Right lung (tissue), 2 donors: ENCODE measurements at regions not wholly inside any gene's neighbourhood (a gene's known extent, or its start where the extent isn't known, plus 50 kb on each side); places are given as distances from the start of the nearest gene placed in this dataset.

Experiments used
- DNase-seq, 2 donors: peaks; one replicate each; pipeline ENCODE4 v3.0.0-alpha.2; 2013

GRCh38 chr22:48188231-48188721 is 1425.8 kb downstream of the TBC1D22A start:
- DNase-seq: no peak

GRCh38 chr22:48187356-48187755 is 1424.9 kb downstream of the TBC1D22A start:
- no peak for DNase-seq

GRCh38 chr22:48186146-48186790 is 1423.8 kb downstream of the TBC1D22A start:
- DNase-seq: no peak

GRCh38 chr22:48185071-48186055 is 1422.9 kb downstream of the TBC1D22A start:
- DNase-seq: no peak

- DNase-seq: no peak
These were observed 1420.7 kb downstream of the TBC1D22A start for GRCh38 chr22:48182846-48183805.

- no peak for DNase-seq
These were observed 1419.6 kb downstream of the TBC1D22A start for GRCh38 chr22:48182031-48182430.

- DNase-seq: no peak
These were observed 1419.0 kb downstream of the TBC1D22A start for GRCh38 chr22:48181263-48181955.

GRCh38 chr22:48180631-48181030 is 1418.2 kb downstream of the TBC1D22A start:
- no peak for DNase-seq

- no peak for DNase-seq
These were observed 1417.4 kb downstream of the TBC1D22A start for GRCh38 chr22:48179571-48180546.

GRCh38 chr22:48178536-48178935 is 1416.1 kb downstream of the TBC1D22A start:
- DNase-seq: no peak

- DNase-seq: no peak
These were observed 1415.2 kb downstream of the TBC1D22A start for GRCh38 chr22:48177631-48178030.

GRCh38 chr22:48175721-48176120 is 1413.3 kb downstream of the TBC1D22A start:
- DNase-seq: no peak

- no peak for DNase-seq
These were observed 1411.3 kb downstream of the TBC1D22A start for GRCh38 chr22:48173773-48174160.

GRCh38 chr22:48173061-48173772 is 1410.8 kb downstream of the TBC1D22A start:
- no peak for DNase-seq

- DNase-seq: no peak
These were observed 1408.8 kb downstream of the TBC1D22A start for GRCh38 chr22:48171271-48171691.

GRCh38 chr22:48169227-48169626 is 1406.8 kb downstream of the TBC1D22A start:
- DNase-seq: no peak

GRCh38 chr22:48167238-48167637 is 1404.8 kb downstream of the TBC1D22A start:
- no peak for DNase-seq

- DNase-seq: no peak
These were observed 1398.8 kb downstream of the TBC1D22A start for GRCh38 chr22:48161298-48161697.

GRCh38 chr22:48157676-48158075 is 1395.2 kb downstream of the TBC1D22A start:
- no peak for DNase-seq
